ENCODE measurements at regions not wholly inside any gene's neighbourhood (a gene's known extent, or its start where the extent isn't known, plus 50 kb on each side); places are given as distances from the start of the nearest gene placed in this dataset.

GRCh38 chr5:42026446-42026845, 101.4 kb downstream of the FBXO4 start:
- no peak for TF ChIP-seq CTCF (conservative IDR thresholded peaks at IDR 0.05; ENCODE audit: low read depth, low read length)
- no peak for TF ChIP-seq EZH2 (IDR thresholded peaks at IDR 0.05; ENCODE audit: low read length, unreplicated experiment)
- no peak for TF ChIP-seq EZH2phosphoT487 (IDR thresholded peaks at IDR 0.05; ENCODE audit: borderline replicate concordance, low read length)
